Body of pancreas (tissue), 4 donors: ENCODE measurements at regions not wholly inside any gene's neighbourhood (a gene's known extent, or its start where the extent isn't known, plus 50 kb on each side); places are given as distances from the start of the nearest gene placed in this dataset.

Experiments
- ATAC-seq: fragments of 150-250 bp; one replicate; pipeline ENCODE4 v1.9.1; 2016
- DNase-seq, 4 donors: peaks; one replicate each; pipeline ENCODE4 v3.0.0-alpha.2; 2019
- H3K27ac ChIP-seq, 4 donors: fragments of 200-600 bp; sonication (generic); 1 replicate in 3 of 4; 2 replicates in 1 of 4; pipeline versions ENCODE4 v1.5.1 to v1.6.1; 2016 to 2019; ENCODE audit warnings: mild to moderate bottlenecking in 1 of 4, mixed read lengths in 1 of 4, moderate library complexity in 1 of 4
- H3K27me3 ChIP-seq, 2 donors: fragments of 200-600 bp; sonication (generic); one replicate each; pipeline ENCODE4 v1.6.0; 2016; ENCODE audit warnings: mild to moderate bottlenecking in 1 of 2
- H3K36me3 ChIP-seq, 2 donors: fragments of 200-600 bp; sonication (generic); replicated peaks in 1 of 2; 2 replicates each; pipeline ENCODE4 v1.5.1; 2016; ENCODE audit warnings: low read depth in 2 of 2; ENCODE audit not compliant: insufficient read depth in 1 of 2
- H3K4me1 ChIP-seq: fragments of 200-600 bp; sonication (generic); one replicate; pipeline ENCODE4 v1.6.0; 2016
- H3K4me3 ChIP-seq, 2 donors: fragments of 200-600 bp; sonication (generic); 1 replicate in 1 of 2; 2 replicates in 1 of 2; pipeline ENCODE4 v1.5.1; 2016 to 2019
- H3K9me3 ChIP-seq, 3 donors: fragments of 200-600 bp; sonication (generic); 1 replicate in 2 of 3; 2 replicates in 1 of 3; pipeline ENCODE4 v1.5.1; 2016
- POLR2A ChIP-seq, 3 donors: fragments of 450-650 bp; IDR thresholded peaks; one replicate each; pipeline ENCODE4 v1.6.1; 2016; ENCODE audit warnings: antibody characterized with exemption in 3 of 3, mild to moderate bottlenecking in 2 of 3
- WGBS, 2 donors: methylation state at CpG; one replicate each; pipeline ENCODE4 v1.1.5; 2017; 5-methylcytosine and 5-hydroxymethylcytosine counted together
- intact Hi-C: fragments of 100-400 bp; cut with DNase I; formaldehyde crosslinking; loops from one replicate; pipeline ENCODE4 v1.15.1; 2023
- TF ChIP-seq, protein P1 (sequence below), 7 experiments: fragments of 450-650 bp in 4 of 7; fragments of 200-600 bp in 3 of 7; sonication (generic) in 3 of 7; IDR thresholded peaks; one replicate each; pipeline ENCODE4 v1.5.1; 2016 to 2019; ENCODE audit warnings: antibody characterized with exemption in 7 of 7

DNA sequence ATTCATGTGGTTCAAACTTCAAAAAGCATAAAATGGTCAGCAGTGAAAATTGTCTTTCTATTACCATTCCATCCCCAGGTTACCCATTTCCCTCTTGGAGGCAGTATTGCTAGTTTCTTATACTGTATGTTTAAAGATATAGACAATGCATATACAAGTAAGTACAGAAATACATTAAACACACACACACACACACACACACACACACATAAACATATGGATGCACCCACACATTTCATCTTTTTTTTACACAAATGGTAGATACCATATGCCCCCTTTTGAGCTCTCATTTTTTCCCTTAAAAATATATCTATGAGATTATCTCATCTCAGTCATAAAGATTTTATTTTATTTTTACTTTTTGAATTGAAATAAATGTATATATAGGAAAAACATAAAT, 79.7 kb downstream of the NEUROD6 start:
- Histone ChIP-seq H3K27me3 (no peaks in the 10 kb centered on the region), H3K9me3 (no peaks in the 10 kb centered on the region), H3K4me1 (no peaks in the 10 kb centered on the region), H3K36me3 (no peaks in the 10 kb centered on the region), H3K27ac (no peak overlapping the region), H3K4me3 (no peak overlapping the region)
- ATAC-seq = no peak
- TF ChIP-seq, protein P1, sequence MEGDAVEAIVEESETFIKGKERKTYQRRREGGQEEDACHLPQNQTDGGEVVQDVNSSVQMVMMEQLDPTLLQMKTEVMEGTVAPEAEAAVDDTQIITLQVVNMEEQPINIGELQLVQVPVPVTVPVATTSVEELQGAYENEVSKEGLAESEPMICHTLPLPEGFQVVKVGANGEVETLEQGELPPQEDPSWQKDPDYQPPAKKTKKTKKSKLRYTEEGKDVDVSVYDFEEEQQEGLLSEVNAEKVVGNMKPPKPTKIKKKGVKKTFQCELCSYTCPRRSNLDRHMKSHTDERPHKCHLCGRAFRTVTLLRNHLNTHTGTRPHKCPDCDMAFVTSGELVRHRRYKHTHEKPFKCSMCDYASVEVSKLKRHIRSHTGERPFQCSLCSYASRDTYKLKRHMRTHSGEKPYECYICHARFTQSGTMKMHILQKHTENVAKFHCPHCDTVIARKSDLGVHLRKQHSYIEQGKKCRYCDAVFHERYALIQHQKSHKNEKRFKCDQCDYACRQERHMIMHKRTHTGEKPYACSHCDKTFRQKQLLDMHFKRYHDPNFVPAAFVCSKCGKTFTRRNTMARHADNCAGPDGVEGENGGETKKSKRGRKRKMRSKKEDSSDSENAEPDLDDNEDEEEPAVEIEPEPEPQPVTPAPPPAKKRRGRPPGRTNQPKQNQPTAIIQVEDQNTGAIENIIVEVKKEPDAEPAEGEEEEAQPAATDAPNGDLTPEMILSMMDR (IDR thresholded peaks at IDR 0.05) = no peak
- no peak for TF ChIP-seq POLR2A (IDR thresholded peaks at IDR 0.05)
- DNase-seq = no peak
- intact Hi-C loops = no loop called here

DNA sequence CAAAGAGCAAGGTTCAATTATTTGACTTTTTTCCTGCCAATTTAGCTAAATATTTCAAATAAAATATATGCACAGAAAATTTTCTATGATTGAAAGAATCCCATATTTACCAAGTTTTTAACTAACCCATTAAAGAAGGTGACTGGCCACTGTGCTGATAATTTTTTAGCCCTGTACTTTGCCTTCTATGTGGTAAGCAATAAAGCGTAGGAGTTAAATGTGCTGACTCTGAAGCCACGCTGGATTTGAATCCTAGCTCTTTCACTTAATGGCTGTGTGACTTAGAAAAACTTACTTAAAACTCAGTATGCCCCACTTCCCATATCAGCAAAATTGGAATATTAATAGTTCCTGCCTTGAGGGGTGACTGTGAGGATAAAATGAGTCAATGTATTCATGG, 82.1 kb downstream of the NEUROD6 start:
- DNase-seq (no peak), ATAC-seq (no peak)
- Histone ChIP-seq H3K27ac (no peak overlapping the region), H3K36me3 (no peaks in the 10 kb centered on the region), H3K9me3 (no peaks in the 10 kb centered on the region), H3K27me3 (no peaks in the 10 kb centered on the region), H3K4me1 (no peaks in the 10 kb centered on the region), H3K4me3 (no peak overlapping the region)
- intact Hi-C loops = no loop called here
- TF ChIP-seq, protein P1 (IDR thresholded peaks at IDR 0.05) = no peak
- no peak for TF ChIP-seq POLR2A (IDR thresholded peaks at IDR 0.05)
- WGBS, 2 donors = 68 to 81% methylated on average over 2 of the region's 2 CpGs

DNA sequence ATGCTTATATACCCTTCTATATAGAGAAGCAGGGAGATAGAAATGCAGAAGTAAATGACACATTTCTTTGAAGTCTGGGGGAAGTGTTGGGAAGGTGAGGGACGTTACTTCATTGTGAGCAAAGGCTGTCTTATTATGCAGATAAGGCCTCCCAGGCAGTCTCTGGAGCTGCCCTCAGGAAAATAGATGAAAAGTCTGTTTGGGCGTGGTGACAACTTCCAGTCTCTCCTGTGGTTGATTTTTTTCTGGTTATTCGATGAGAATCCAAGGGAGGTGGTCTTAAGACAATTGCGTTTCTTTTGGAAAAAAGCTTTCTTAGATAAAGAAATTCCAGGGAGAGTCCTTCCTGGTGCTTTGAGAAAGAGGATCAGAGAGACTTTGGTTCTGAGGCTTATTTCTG, 84.0 kb downstream of the NEUROD6 start:
- TF ChIP-seq, protein P1 (IDR thresholded peaks at IDR 0.05) = no peak
- no peak for TF ChIP-seq POLR2A (IDR thresholded peaks at IDR 0.05)
- Histone ChIP-seq H3K4me1 (no peaks in the 10 kb centered on the region), H3K27ac (no peak overlapping the region), H3K9me3 (no peaks in the 10 kb centered on the region), H3K36me3 (no peaks in the 10 kb centered on the region), H3K4me3 (no peak overlapping the region), H3K27me3 (no peaks in the 10 kb centered on the region)
- WGBS, 2 donors = 43 to 60% methylated on average over 4 of the region's 4 CpGs
- intact Hi-C loops = no loop called here
- DNase-seq = no peak
- ATAC-seq = no peak

DNA sequence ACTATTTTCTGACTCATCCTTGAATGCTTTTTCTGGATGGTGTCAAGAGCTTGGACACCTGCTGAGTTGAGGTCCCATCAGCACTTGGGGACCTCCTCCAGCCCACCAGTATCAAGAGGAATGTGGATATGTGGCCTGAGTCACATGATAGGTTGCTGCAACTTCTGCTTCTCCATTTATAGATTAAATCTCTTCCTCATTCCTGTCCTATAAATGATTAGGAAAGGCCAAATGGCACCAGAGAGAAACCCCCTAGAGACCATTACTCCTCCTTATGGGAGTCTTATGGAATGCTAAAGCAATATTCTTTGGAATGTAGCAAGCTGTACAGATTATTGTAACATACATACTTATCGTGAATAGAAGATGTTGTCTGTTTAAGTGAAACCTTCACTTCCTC, 85.6 kb downstream of the NEUROD6 start:
- 77 to 81% methylated on average over 1 of the region's 1 CpG for WGBS, 2 donors
- ATAC-seq = no peak
- TF ChIP-seq POLR2A (IDR thresholded peaks at IDR 0.05) = no peak
- TF ChIP-seq, protein P1 (IDR thresholded peaks at IDR 0.05) = no peak

DNA sequence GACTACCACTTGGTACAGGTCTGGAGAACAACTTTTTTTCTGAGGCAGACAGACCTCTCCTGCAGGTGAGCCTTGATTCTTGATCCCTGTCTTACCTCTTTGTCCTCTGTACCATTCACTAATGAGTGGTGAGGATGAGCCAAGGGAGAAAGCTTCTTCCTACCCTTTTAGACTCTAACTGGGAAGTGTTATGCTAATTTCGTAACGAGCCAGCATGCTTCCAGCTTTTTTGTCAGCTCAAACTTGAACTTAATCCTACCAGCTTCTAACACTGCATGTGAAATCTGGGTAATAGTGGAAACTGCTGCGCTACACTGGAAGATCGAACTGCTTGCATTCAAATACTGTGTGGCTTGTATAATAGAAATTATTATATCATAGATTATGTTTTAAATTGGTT, 87.0 kb downstream of the NEUROD6 start:
- Histone ChIP-seq H3K27me3 (no peaks in the 10 kb centered on the region), H3K4me3 (no peak overlapping the region), H3K36me3 (no peaks in the 10 kb centered on the region), H3K27ac (no peak overlapping the region), H3K4me1 (no peaks in the 10 kb centered on the region), H3K9me3 (no peaks in the 10 kb centered on the region)
- 69 to 70% methylated on average over 4 of the region's 4 CpGs for WGBS, 2 donors
- TF ChIP-seq POLR2A (IDR thresholded peaks at IDR 0.05) = no peak
- TF ChIP-seq, protein P1 (IDR thresholded peaks at IDR 0.05) = no peak
- no peak for DNase-seq
- intact Hi-C loops = no loop called here
- no peak for ATAC-seq

More for the DNA sequence above, 85.6 kb downstream of the NEUROD6 start:
- intact Hi-C loops = no loop called here
- H3K27me3 ChIP-seq = no peaks in the 10 kb centered on the region
- no peaks in the 10 kb centered on the region for H3K36me3 ChIP-seq
- no peaks in the 10 kb centered on the region for H3K4me1 ChIP-seq
- H3K27ac ChIP-seq = no peak overlapping the region
- no peaks in the 10 kb centered on the region for H3K9me3 ChIP-seq
- H3K4me3 ChIP-seq = no peak overlapping the region
- DNase-seq = no peak
